GM19463 (cell line): ENCODE measurements at regions not wholly inside any gene's neighbourhood (a gene's known extent, or its start where the extent isn't known, plus 50 kb on each side); places are given as distances from the start of the nearest gene placed in this dataset.
"Not testable (repeated sequence)": the region's sequence is repeated elsewhere in the genome, so short reads cannot be mapped to it uniquely, and the experiment has no call there.

Experiments used
- ATAC-seq: cut with Tn5 transposase; IDR thresholded peaks from one replicate; pipeline ENCODE4 v1.9.1; 2021; ENCODE audit warnings: mild to moderate bottlenecking, moderate library complexity; ENCODE audit not compliant: unreplicated experiment

DNA sequence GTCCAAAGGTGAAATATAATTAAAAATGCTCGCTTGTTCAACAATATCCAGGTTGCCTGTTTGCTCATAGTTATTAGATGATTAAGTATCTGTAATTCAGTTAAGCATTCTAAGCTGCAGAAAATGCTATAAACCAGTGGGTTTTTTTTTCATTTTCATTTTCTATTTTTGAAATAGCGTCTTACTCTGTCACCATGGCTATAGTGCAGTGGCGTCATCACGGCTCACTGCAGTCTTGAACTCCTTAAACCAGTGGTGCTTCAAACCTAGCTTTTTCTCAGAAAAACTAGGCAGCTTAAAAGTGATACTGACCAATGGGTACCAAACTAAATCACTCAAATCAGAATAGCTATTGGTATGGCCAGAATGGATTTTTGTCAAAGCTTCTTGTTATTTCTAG is 925.2 kb downstream of the TSN start:
- no peak for ATAC-seq

DNA sequence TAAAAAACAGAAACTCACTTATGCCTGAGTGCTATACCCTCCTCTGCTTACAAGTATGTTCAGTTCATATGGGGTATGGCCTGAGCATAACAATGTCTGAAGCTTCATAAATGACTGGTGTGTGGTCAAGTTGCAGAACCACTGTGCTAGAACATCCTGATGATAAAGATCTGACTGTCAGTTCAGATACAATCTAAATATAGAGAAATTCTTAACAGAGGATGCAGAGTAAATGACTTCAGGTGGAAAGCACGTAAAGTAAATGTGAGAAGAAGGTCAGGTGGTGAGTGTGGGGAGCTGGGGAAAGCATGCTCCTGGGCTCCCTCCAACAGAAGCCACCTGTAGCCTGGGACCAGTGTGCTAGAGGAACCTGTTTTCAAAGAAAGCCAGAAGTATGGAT is 926.2 kb downstream of the TSN start:
- no peak for ATAC-seq

DNA sequence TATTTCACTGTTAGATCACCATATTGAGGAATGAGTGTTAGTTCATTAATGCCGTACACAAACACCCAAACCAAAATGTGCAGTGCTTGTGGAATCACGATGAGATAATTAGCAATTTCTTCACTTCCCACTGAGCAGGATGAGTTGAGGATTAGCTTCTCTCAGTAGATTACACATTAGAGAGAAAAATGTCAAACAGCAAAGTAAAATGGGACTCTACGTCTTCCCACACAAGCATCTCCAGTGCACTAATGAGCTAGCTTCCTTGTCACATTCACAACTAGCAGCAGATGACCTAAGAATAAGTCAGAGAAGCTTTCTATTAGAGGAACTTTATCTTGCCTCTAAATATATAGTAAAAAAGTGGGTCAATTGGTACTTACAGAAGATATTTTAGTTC is 926.9 kb downstream of the TSN start:
- no peak for ATAC-seq

DNA sequence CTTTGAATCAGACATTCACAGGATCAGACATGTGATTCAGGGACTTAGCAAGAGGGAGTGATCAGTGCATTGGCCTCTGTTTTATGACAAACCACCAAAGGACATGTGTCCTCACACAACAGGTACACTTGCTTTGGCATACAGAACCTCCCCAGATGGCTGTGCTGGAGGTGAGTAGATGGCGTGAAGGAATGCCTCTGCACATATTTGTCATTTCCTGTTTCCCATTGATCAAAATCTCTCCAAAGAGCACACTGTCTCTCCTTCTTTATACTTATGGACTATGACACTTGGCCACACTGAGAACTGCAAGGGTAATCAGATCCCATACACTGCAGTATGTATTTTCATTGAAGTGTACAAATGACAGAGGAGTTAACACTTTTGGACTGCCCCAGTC is 927.6 kb downstream of the TSN start:
- ATAC-seq = no peak

DNA sequence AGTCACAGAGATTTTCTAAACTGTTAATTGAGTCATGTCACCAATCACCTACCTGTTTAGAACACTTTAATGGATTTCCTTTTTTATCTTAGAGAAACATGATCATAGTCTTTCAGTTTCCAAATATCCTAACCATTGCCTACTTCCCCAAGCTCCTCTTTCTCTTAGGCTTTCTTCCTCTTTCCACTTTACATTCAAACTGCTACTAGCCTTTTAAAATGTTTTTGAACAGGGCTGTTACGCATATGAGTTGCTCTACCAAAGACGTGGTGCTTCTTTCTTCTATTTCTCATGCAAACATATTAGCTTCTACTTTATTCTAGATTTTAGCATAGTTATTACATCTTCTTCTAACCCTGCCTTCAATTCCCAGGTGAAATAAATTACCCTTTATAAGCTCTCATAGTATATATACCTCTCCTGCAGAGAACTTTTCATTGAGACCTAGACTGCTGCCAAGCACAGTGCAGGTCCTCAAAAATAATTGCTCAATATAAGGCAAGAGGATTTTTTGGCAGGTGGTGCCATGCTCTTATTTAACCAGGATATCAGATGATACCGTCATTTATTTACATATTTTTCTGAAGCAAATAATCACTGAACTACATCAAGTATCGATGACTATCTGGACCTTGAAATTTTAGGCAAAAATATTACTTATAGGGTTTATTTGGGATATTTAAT is 937.1 kb downstream of the TSN start:
- no peak for ATAC-seq

DNA sequence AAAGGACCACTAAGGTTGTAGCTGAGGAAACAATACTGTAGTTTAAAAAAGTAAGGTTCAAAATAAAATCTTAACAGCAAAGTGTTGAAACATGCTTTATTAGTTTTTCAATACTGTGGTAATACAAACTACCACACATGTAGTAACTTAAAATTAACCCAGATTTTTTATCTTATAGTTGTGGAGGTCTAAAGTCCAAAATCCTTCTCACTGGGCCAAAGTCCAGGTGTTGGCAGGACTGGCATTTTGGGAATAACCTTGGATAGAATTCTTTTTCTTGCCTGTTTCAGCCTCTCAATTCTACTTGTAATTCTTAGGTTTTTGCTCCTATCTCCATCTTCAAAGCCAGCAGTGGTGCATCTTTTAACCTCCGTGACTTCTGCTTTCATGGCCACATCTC is 942.0 kb downstream of the TSN start:
- no peak for ATAC-seq

DNA sequence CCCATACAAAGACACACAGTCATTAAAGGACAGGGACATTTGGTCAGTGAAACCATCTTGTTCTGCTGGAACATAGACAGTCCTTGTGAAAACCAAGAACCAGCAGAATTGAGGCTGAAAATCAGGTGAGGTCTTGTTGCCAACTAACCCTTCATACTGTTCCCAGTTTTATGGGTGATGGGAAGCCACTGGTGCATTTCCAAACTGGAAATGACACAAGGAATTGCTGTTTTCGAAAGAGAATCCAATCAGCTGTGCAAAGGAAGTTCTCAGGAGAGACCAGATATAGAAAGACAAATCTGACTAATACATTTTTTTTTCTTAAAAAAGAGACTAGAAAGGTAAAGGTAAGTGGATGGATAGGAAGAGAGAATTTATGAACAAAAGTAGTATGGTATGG is 948.2 kb downstream of the TSN start:
- no peak for ATAC-seq

DNA sequence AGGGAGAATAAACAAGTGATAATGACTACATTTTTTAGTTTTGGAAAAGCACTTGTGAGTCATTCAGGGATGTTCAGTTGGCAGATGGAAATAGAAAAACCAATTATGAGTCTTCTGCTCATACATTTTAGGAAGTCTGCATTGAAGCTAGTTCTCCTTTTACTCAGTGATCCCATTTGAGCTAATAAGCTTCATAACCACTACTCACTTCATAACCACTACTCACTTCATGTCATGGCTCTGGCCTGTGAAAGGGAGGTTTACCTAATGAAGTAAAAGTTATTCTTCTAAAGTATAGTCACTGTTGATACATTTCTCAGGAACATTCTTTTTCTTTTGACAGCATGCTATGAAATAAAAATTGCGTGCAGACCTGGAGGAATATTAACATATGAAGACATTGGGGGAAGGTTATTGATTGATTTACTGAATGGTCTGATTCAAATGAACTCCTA is 948.7 kb downstream of the TSN start:
- ATAC-seq = peak; percentile 63

DNA sequence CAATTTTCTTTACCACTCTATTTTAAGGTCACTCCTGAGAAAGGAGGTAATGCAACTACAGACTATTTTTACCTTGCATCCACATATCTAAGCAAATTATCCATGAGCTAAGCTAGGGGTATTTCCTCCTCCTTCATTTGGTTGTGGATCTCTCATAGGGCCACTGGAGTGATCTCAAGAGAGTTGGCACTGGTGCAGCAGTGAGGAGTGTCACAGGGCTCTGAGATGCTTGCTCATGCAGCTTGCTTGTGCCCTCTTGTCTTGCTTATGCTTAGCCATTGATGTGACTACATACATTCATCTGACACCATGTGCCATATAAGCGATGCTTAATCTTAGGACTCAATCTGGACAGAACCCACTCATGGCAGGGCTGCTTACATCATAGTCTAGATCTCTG is 950.3 kb downstream of the TSN start:
- no peak for ATAC-seq

DNA sequence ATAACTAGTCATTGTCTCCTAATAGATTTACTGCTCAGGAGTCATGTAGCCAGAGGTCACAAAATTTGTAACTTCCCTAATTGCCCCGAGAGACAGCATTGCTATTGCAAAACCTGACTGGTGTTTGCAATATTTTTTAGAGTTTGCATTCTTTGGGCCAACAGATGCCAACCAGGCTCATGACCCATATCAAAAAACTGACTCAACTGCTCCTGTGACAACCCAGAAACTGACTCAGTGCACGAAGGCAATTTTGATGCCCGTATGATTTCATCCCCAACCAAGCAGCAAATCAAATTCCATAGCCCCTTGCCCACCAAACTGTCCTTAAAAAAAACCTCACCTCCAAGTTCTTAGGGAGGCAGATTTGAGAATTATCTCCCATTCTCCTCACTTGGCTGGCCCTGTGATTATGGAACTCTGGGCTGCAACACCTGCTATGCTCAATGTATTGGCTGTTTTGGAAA is 951.3 kb downstream of the TSN start:
- no peak for ATAC-seq

DNA sequence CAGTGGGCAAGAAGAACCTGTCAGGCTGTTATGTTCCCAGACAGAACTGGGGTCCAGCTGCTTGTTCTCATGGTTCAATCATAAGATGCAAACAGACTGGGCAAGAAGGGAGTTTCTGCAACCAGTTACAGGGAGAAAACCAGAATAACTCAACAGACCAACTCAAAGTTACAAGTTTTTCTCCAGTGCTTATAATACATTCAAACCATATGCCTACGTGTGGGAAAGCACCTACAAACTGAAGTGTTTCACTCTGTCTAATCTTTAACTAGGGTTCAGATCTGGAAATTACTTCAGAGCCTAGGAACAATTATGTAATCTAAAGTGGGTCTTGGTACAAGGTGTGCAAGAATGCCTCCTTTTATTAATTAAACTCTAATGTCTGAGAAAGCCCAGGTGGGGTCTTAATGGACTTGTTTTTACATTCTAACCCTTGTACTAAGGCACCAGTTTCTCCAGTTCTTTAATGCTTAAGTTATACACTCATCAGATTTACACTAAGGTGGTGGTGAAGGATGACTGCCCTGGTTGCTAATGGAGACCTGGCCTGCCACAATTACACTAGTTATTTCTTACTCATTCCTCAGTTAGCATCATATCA is 951.9 kb downstream of the TSN start:
- ATAC-seq = peak; percentile 60

DNA sequence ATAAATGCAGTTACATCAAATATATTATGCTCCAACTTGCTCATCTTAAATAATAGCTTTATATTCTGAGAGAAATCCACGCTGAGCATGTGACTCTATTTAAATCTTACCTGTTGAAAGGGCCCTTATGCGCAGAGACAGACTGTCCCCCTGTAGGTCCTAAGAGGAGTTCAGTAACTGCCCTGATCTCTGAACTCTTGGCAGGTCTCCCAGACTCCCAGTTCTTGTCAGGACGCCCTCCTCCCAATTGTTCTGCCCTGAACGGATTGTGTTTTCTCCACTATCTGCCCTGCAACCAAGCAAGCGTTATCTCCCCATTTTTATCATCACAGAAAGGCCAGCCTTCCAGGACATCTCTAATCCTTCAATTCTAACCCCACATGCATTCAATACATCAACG is 954.6 kb downstream of the TSN start:
- ATAC-seq = no peak

DNA sequence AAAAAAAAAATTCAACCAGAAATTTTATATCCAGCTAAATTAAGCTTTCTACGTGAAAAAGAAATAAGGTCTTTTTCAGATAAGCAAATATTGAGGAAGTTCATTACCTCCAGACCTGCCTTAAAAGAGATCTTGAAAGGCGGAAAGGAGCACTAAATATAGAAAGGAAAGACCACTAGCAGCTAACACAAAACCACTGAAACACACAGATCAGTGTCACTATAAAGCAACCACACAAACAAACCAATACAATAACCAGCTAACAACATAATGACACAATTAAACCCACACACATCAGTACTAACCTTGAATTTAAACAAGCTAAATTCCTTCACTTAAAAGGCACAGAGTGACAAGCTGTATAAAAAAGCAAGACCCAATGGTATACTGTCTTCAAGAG is 958.3 kb downstream of the TSN start:
- ATAC-seq = no peak

DNA sequence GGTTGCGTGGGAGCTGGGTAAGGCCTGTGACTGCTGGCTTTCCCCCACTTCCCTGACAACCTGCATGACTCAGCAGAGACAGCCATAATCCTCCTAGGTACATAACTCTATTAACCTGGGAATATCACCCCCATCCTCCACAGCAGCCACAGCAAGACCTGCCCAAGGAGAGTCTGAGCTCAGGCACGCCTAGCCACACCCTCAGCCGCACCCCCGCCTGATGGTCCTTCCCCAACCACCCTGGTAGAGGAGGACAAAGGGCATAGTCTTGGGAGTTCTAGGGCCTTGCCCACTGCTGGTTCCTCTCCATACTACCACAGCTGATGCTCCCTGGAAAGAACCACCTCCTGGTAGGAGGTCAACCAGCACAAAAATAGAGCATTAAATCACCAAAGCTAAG is 965.4 kb downstream of the TSN start:
- ATAC-seq = not testable (repeated sequence)

DNA sequence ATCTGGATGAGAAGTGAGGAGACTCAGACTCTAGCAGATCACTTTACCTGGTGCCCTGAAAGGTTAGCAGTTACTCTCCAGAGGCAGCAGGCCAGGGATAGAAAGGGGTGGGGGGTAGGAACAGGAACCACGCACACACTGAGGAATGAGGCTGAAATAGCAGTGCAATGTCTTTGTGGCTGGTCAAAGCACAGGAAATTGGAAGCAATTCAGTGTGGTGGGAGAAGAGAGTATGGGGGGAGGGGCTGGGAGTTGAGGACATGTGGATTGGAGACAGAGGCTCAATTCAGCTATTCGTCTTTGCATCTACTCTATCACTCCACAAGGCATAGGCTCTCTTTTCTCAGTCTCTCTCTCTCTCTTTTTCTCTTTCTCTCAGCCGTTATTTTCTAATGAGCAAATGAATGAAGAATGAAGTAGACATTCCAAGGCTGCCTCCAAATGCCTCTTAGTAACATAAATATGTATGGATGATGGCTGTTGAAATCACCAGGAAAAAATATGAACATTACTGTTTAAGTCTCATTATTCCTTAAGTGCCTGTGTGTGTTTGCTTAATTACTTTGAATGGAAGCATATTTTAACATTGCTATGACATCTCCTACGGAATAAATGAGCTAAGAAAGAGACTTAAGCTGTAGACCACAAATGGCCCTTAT is 979.4 kb downstream of the TSN start:
- no peak for ATAC-seq

DNA sequence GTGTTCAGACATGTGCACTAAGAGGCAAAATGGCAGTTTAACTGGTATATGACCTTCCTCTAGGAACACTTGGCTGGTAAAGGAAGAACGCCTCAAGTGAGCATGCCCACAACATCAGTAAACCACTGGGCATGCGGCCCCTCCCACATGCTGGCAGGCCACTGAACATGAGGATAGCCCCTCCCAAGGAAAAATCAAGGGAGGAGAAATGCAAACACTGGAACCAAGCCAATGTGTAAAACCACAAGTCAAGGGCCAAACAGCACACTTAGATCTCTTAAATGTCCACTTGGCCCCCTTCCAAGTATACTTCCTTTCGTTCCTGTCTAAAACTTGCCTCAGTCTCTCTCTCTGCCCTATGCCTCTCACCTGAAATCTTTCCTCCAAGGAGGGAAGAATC is 980.8 kb downstream of the TSN start:
- ATAC-seq = no peak

DNA sequence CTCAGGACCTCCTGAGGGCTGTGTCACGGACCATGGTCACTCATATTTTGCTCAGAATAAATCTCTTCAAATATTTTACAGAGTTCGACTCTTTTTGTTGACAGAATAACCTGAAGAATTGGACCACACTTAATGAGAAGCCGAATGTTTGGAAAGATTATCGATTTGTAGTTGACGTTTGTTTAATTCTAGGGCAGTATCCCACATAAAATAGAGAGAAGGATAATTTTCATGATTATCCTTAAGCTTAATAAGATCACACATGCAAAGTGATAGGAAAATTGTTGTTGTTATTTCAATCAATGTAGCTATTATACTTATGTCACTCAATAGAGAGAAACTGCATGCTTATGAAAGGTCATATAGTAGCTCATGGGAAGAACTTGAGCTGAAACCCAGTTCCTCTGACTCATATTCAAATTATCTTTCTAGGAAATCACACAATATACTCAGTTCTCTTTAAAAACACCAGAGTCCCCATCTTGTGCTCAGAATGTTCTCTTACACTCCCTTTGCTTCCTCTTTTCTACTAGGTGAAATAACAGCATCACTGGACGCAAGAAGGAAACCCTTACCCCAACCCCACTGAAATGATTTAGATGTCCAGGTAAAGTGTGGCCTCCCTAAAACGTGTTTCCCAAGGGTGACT is 982.1 kb downstream of the TSN start:
- ATAC-seq = peak; percentile 88

DNA sequence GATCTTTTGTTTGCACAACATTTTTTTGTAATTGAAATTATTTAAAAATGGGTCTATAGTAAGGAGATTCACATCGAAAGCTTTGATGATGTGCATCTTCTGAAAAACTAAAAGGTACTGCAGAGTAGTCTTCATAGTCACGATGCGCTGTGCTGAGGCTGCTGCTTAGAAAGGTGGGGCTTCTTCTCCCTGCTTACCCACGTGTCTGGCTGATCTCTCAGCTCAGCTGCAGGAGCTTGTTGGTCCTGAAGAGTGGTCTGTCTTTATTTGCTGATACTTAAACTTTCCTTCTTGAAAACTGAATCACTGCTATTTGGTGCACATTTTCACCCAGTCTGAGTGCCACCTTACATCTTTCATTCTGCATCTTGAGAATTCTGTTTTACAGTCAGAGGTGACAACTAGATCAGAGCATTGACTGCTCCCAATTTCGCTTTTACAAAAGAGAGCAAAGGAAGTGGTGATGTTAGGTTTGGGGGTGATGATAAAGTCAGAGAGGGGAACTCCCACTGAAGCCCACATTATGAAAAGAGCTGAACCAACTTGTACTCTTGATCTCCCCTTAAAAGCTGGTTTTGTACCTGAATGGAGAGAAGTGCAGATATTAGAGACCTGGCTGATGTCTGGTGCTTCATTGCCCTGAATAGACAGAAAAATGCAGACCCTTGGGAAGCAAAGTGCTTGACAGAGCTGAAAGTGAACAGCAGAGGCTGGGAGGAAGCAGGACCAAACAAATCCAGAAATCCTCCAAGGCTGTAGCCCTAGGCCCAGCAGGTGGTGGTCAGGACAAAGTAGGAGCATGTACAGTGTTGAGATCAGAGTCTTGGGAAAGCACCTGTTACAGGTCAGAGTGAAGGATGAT is 984.5 kb downstream of the TSN start:
- ATAC-seq = peak; percentile 28

DNA sequence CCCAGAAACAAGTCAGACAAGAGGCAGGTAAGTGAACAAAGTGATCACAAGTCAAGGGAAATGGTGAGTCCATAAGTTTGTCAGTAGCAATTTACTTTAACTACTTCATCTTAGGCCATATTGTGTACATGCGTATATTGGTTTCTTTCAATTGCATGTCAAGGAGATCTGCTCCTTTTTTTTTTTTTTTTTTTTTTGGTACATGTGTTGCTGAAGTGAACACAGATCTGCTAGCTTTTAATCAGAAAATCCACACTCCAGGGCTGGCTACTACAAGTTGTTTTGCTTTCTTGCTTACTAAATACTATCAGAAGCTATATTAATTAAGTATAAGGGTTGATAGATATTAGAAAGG is 985.1 kb downstream of the TSN start:
- ATAC-seq = no peak

DNA sequence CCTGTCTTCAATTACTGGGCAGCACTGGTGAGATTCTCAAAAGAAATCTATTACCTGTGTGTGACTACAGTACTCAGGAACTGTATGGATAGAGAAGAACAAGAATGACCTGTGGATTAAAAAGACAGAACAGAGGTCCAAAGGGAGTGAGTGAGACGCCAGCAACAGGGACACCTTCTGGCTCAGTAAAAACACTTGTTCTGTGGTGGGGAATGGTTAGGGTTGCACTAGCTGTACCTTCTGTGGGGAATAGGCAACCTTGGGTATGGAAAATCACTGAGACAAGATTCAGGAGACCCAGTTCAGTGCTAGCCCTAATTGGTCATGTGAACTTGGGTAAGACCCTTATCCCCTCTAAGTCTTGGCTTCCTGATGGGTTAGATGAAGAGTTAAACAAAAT is 986.0 kb downstream of the TSN start:
- no peak for ATAC-seq
